Osteocyte (in vitro differentiated cells): ENCODE measurements at regions not wholly inside any gene's neighbourhood (a gene's known extent, or its start where the extent isn't known, plus 50 kb on each side); places are given as distances from the start of the nearest gene placed in this dataset.

Experiments
- DNase-seq: peaks from one replicate; pipeline ENCODE4 v3.0.0; 2021; ENCODE audit warnings: mixed read lengths; ENCODE audit not compliant: unreplicated experiment; ENCODE audit errors: extremely low spot score
- H3K27ac Mint-ChIP-seq: one replicate; pipeline ENCODE4 v1.8.0; 2021; ENCODE audit warnings: mild to moderate bottlenecking, mixed read lengths; ENCODE audit not compliant: unreplicated experiment
- H3K27me3 Mint-ChIP-seq: one replicate; pipeline ENCODE4 v1.8.0; 2021; ENCODE audit warnings: mixed read lengths; ENCODE audit not compliant: unreplicated experiment
- H3K36me3 Mint-ChIP-seq: one replicate; pipeline ENCODE4 v1.8.0; 2021; ENCODE audit warnings: mixed read lengths; ENCODE audit not compliant: unreplicated experiment
- H3K4me1 Mint-ChIP-seq: one replicate; pipeline ENCODE4 v1.8.0; 2021; ENCODE audit warnings: mixed read lengths; ENCODE audit not compliant: unreplicated experiment
- H3K4me3 Mint-ChIP-seq: one replicate; pipeline ENCODE4 v1.8.0; 2021; ENCODE audit warnings: mild to moderate bottlenecking, moderate library complexity, mixed read lengths; ENCODE audit not compliant: unreplicated experiment
- H3K9me3 Mint-ChIP-seq: one replicate; pipeline ENCODE4 v1.8.0; 2021; ENCODE audit warnings: mixed read lengths; ENCODE audit not compliant: unreplicated experiment
- TF ChIP-seq, protein P1 (sequence below): fragments of 200-600 bp; sonication (generic); IDR thresholded peaks from 2 replicates; pipeline ENCODE4 v1.5.0; 2021; ENCODE audit warnings: antibody characterized with exemption, mild to moderate bottlenecking, moderate library complexity

DNA sequence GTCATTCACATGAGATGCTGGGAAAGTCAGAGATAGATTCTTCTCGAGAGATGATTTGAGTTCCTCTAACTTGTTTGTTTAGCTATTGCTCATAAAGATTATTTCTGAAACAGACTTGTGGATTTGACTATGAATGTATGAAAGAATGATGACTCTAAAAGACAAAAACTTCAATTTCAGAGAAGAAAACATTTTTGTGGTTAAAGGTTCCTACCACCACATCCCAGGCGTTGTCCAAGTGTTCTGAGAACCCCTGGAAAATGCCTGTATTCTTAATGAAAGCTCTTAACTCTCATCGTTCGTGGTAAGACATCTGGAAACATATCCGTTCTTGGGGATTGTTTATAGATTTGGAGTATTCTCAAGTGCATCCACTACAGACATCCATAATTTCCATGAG lies 228.7 kb downstream of the BARHL2 start:
- H3K4me3 Mint-ChIP-seq = no peak overlapping the region
- no peaks in the 10 kb centered on the region for H3K36me3 Mint-ChIP-seq
- TF ChIP-seq, protein P1, sequence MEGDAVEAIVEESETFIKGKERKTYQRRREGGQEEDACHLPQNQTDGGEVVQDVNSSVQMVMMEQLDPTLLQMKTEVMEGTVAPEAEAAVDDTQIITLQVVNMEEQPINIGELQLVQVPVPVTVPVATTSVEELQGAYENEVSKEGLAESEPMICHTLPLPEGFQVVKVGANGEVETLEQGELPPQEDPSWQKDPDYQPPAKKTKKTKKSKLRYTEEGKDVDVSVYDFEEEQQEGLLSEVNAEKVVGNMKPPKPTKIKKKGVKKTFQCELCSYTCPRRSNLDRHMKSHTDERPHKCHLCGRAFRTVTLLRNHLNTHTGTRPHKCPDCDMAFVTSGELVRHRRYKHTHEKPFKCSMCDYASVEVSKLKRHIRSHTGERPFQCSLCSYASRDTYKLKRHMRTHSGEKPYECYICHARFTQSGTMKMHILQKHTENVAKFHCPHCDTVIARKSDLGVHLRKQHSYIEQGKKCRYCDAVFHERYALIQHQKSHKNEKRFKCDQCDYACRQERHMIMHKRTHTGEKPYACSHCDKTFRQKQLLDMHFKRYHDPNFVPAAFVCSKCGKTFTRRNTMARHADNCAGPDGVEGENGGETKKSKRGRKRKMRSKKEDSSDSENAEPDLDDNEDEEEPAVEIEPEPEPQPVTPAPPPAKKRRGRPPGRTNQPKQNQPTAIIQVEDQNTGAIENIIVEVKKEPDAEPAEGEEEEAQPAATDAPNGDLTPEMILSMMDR = no peak
- H3K4me1 Mint-ChIP-seq = no peaks in the 10 kb centered on the region
- H3K27me3 Mint-ChIP-seq = no peaks in the 10 kb centered on the region
- no peak for DNase-seq
- H3K27ac Mint-ChIP-seq = no peak overlapping the region
- no peaks in the 10 kb centered on the region for H3K9me3 Mint-ChIP-seq

DNA sequence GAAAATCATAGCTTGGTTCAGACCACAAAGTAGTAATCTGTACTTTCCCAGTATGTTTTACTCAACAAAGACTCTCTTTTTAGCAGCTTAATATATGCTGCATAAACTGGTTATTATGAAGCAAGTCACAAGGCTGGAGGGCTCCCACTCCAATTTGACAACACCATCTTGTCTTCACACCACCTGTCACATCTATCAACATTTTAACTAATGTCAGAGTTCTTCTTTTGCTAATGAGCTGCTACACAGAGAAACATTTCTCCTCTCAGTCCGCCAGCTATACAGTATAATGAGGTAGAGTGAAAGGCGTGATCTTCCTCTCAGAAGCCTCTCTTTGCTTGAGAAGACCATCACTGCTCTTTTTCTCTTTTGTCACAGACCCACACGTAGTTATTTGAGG lies 230.1 kb downstream of the BARHL2 start:
- H3K36me3 Mint-ChIP-seq = no peaks in the 10 kb centered on the region
- no peaks in the 10 kb centered on the region for H3K27me3 Mint-ChIP-seq
- no peak for DNase-seq
- H3K9me3 Mint-ChIP-seq = no peaks in the 10 kb centered on the region
- TF ChIP-seq, protein P1 = no peak
- H3K27ac Mint-ChIP-seq = no peak overlapping the region
- H3K4me1 Mint-ChIP-seq = no peaks in the 10 kb centered on the region
- no peak overlapping the region for H3K4me3 Mint-ChIP-seq

DNA sequence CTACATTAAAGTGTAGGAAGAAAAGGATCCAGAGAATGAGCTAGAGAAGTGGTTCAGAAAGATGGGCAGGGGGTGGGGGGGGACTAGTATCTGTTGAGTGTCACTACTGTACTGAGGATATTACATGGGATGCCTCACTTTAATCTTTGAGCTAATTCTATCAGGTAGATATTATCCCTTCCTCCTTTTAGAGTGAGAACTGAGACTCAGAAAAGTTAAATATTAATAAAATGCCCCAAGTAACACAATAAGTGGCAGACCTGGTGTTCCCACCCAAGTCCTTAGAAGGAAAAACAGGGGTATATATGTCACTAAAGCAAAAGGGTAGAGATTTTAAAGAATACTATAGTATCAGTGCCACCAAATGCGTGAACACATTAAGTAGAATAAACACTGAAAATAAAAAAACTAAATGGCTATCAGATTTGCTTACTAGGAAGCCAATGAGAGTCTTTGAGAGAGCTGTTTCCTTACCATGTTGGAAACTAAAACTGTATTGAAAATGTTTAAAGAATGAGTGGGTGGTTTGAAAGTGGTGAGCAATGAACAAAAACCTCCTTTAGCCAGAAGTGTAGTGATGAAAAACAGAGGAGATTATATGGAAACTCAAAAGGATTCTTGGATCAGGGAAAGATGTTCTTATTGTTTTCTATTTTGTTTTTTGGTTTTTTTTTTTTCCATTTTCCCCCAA lies 230.8 kb downstream of the BARHL2 start:
- H3K4me1 Mint-ChIP-seq = no peaks in the 10 kb centered on the region
- H3K27ac Mint-ChIP-seq = no peak overlapping the region
- no peak overlapping the region for H3K4me3 Mint-ChIP-seq
- H3K9me3 Mint-ChIP-seq = no peaks in the 10 kb centered on the region
- TF ChIP-seq, protein P1 = no peak
- no peaks in the 10 kb centered on the region for H3K27me3 Mint-ChIP-seq
- H3K36me3 Mint-ChIP-seq = no peaks in the 10 kb centered on the region
- DNase-seq = no peak

DNA sequence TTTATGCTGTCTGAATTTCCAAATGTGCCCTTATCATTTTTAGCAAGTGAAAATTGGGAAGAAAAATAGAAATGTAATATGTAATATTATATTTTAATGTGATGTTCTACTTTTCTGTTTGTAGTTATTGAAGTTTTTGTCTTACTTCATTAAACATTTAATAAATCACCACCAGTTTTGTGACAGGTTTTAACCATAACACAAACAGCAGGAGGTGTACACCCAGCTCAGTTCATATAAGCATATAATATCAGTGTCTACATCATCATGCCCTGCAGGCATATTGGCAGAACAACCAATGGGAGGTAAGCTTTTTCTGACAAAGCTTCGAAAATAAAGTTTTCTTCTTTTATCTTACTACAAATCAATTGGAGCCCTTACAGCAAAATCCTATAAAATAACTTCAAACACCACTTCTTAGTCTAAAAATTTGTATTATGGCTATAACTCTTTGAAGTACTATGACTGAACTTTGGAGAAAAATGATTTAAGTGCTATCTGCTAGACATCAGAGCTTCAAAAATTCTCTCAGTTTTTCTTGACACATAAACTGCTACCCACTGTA lies 236.7 kb downstream of the BARHL2 start:
- no peak for DNase-seq
- Mint-ChIP-seq H3K9me3 (no peaks in the 10 kb centered on the region), H3K4me1 (no peaks in the 10 kb centered on the region), H3K27me3 (peaks cover 6% of the 10 kb centered on the region), H3K27ac (no peak overlapping the region), H3K36me3 (no peaks in the 10 kb centered on the region), H3K4me3 (no peak overlapping the region)
- TF ChIP-seq, protein P1 = no peak

DNA sequence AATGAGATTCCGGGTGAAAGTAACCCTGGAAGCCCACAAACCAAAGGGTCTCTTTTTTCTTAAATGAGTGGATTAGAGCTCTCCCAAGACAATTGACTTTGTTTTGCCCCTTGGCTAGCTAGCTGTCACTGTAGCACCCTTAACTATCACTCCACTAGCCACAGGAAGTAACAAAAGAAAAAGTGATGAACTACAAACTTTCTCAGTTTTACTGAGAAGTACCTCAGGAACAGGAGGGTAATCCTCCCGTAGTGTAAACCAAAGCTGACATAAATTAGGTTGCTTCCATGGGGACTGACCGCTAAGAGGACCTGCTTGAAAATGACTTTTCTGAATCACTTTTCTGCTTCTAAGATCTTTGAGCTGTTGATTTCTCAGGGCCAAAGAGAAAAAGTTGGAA lies 240.1 kb downstream of the BARHL2 start:
- Mint-ChIP-seq H3K4me3 (no peak overlapping the region), H3K36me3 (no peaks in the 10 kb centered on the region), H3K9me3 (no peaks in the 10 kb centered on the region), H3K27ac (no peak overlapping the region), H3K27me3 (peaks cover 6% of the 10 kb centered on the region), H3K4me1 (no peaks in the 10 kb centered on the region)
- TF ChIP-seq, protein P1 = no peak
- DNase-seq = no peak
